Stimulated activated naive B cell treated with anti-CD40 and anti-IgM and Interleukin-4, amounts not matched to agents 10 μg/mL and 1 μg/mL and 100 μg/mL, for 72 hours (primary cell): ENCODE measurements at regions not wholly inside any gene's neighbourhood (a gene's known extent, or its start where the extent isn't known, plus 50 kb on each side); places are given as distances from the start of the nearest gene placed in this dataset.
"Not testable (repeated sequence)": the region's sequence is repeated elsewhere in the genome, so short reads cannot be mapped to it uniquely, and the experiment has no call there.

Experiments used
- ATAC-seq, 2 donors: fragments of 150-1000 bp; cut with Tn5 transposase; replicated peaks; 2 replicates each; pipeline ENCODE4 v1.10.0; 2021; ENCODE audit warnings: moderate library complexity in 1 of 2
- DNase-seq: peaks from one replicate; pipeline ENCODE4 v3.0.0; 2021
- H3K27ac Mint-ChIP-seq: one replicate; pipeline ENCODE4 v1.8.0; 2022; ENCODE audit warnings: mild to moderate bottlenecking, mixed read lengths
- H3K27me3 Mint-ChIP-seq, 2 donors: one replicate each; pipeline ENCODE4 v1.8.0; 2022; ENCODE audit warnings: mixed read lengths in 2 of 2
- H3K36me3 Mint-ChIP-seq, 2 donors: one replicate each; pipeline ENCODE4 v1.8.0; 2022; ENCODE audit warnings: mixed read lengths in 2 of 2, mild to moderate bottlenecking in 1 of 2
- H3K4me1 Mint-ChIP-seq, 2 donors: one replicate each; pipeline ENCODE4 v1.8.0; 2022; ENCODE audit warnings: mixed read lengths in 2 of 2, mild to moderate bottlenecking in 1 of 2
- H3K4me3 Mint-ChIP-seq, 2 donors: one replicate each; pipeline ENCODE4 v1.8.0; 2022; ENCODE audit warnings: mild to moderate bottlenecking in 2 of 2, mixed read lengths in 2 of 2, moderate library complexity in 1 of 2
- H3K9me3 Mint-ChIP-seq, 2 donors: one replicate each; pipeline ENCODE4 v1.8.0; 2022; ENCODE audit warnings: mixed read lengths in 2 of 2, mild to moderate bottlenecking in 1 of 2

DNA sequence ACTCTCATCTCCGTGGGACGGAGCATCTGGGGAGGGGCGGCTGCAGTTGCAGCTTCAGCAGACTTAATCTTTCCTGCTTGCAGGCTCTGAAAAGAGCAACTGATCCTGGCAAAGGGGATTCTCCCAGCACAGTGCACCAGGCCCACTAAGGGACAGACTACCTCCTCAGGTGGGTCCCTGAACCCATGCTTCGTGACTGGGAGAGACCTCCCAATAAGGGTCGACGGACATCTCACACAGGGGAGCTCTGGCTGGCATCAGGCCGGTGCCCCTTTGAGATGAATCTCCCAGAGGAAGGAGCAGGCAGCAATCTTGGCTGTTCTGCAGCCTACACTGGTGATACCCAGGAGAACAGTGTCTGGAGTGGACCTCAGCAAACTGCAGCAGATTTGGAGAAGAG, 303.3 kb upstream of the FGF16 start:
- ATAC-seq = no peak

DNA sequence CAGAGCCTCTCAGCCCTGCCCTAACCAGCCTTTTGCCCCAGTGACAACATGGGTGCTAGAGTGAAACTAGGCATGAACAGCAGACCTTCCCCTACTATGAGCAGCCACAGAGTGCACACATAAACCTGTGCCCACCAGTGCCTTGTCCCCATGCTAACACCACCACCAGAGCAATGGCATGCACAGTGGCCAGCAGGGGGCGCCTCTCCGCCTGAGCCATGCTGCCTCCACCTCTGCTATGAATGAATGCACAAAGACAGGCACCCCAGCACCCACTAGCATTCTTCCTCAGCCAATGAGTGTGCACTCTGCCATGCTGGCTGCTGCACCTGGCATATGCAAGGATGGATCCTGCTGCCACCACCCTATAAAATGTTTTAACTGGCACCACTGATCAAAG, 286.9 kb upstream of the FGF16 start:
- H3K27me3 Mint-ChIP-seq = no peaks in the 10 kb centered on the region
- no peak overlapping the region for H3K27ac Mint-ChIP-seq
- ATAC-seq (no peak), DNase-seq (no peak)
- H3K4me3 Mint-ChIP-seq = no peak overlapping the region
- H3K36me3 Mint-ChIP-seq = no peaks in the 10 kb centered on the region
- no peaks in the 10 kb centered on the region for H3K4me1 Mint-ChIP-seq
- H3K9me3 Mint-ChIP-seq = peaks cover 14 to 31% of the 10 kb centered on the region in 2 donors

More for the DNA sequence above, 303.3 kb upstream of the FGF16 start:
- Mint-ChIP-seq H3K4me1 (no peaks in the 10 kb centered on the region), H3K4me3 (no peak overlapping the region), H3K9me3 (peaks cover 2 to 7% of the 10 kb centered on the region in 2 donors), H3K36me3 (peaks cover 0 to 2% of the 10 kb centered on the region in 2 donors), H3K27me3 (no peaks in the 10 kb centered on the region), H3K27ac (no peak overlapping the region)
- DNase-seq = no peak

DNA sequence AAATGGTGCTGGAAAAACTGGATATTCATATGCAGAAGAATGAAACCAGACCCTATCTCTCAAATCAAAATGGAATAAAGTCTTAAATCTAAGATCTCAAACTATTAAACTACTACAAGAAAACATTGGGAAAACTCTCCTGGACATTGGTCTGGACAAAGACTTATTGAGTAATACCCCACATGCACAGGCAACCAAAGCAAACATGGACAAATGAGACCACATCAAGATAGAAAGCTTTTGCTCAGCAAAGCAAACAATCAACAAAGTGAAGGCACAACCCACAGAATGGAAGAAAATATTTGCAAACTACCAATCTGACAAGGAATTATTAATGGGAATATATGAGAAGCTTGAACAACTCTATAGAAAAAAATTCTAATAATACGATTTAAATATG, 284.4 kb upstream of the FGF16 start:
- Mint-ChIP-seq H3K4me1 (no peaks in the 10 kb centered on the region), H3K4me3 (no peak overlapping the region), H3K27ac (no peak overlapping the region), H3K9me3 (peaks cover 10 to 25% of the 10 kb centered on the region in 2 donors), H3K36me3 (no peaks in the 10 kb centered on the region), H3K27me3 (no peaks in the 10 kb centered on the region)
- DNase-seq (no peak), ATAC-seq (no peak)

DNA sequence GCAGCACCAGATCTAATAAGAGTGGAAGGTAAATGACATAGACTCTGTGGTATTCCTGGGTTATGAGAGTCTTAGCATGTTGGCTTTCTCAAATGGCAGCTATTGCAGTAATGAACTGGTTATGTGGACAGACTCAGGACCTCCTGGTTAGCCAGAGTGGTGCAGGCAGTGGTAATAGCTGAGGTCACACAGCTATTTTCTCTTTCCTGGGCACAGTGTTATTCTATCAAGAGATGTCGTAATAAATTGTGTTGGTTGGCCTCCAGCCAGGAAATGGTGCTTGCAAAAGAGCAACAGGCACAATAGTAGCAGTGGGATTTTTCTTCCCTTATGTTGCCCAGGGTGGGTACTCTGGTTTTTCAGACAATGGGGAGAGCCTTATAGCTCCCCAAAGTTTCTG, 279.2 kb upstream of the FGF16 start:
- H3K27ac Mint-ChIP-seq = no peak overlapping the region
- peaks cover 2 to 14% of the 10 kb centered on the region in 2 donors for H3K9me3 Mint-ChIP-seq
- H3K4me1 Mint-ChIP-seq = no peaks in the 10 kb centered on the region
- no peak for ATAC-seq
- no peak overlapping the region for H3K4me3 Mint-ChIP-seq
- no peaks in the 10 kb centered on the region for H3K36me3 Mint-ChIP-seq
- no peak for DNase-seq
- H3K27me3 Mint-ChIP-seq = no peaks in the 10 kb centered on the region

DNA sequence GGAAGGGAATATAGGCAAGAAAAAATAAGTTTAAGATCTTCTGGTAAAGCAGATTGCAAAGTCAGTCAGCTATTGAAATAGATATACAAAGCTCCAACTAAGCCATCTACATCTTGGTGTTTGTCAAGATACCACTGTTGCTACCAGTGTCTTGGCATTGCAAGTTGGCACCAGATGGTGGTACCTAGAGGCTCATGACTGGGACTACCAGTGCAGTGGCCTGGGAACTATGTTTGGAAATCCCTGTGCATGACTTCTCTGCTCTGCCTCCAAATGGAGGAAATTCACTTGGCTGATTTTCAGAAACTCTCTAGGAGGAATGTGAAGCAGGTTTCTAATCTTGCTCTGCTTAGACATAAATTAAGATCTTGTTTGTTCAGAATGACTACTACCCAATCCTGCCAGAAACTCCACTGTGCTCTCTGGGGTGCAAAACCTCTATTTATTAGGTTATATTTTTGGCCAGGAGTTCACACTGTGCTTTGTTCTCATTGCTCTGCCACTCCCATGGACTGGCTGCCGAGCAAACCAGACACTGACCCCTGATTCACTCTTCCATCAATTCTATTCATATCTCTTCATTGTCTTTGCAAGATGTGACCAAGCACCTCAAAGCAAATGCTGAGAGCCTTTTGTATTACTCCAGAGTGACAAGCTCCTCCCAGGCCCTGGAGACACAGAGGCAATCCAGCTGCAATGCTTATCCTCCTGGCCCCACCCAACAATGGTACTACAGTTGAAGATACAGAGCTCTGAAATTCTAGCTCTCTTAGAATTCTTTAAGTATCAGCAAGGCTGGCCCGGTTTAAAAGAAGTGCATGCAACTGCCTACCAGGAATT, 272.3 kb upstream of the FGF16 start:
- Mint-ChIP-seq H3K36me3 (no peaks in the 10 kb centered on the region), H3K27me3 (no peaks in the 10 kb centered on the region), H3K27ac (no peak overlapping the region), H3K4me3 (no peak overlapping the region), H3K9me3 (peaks cover 0 to 19% of the 10 kb centered on the region in 2 donors), H3K4me1 (no peaks in the 10 kb centered on the region)
- no peak for DNase-seq
- no peak for ATAC-seq

DNA sequence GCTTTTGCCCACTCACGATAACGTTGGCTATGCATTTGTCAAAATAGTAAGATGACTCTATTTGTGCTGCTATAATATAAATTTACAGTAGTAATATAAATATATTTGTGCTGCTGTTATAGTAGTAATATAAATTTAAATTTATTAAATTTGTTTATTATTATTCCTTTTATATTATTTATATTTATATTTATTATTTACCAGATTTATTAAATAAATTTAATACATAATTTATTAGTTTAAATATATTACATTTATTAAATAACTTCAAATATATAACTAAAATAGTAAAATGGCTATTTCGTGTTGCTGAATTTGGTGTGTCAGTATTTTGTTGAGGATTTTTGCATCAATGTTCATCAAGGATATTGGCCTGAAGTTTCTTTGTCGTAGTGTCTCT, 246.5 kb upstream of the FGF16 start:
- no peaks in the 10 kb centered on the region for H3K4me1 Mint-ChIP-seq

DNA sequence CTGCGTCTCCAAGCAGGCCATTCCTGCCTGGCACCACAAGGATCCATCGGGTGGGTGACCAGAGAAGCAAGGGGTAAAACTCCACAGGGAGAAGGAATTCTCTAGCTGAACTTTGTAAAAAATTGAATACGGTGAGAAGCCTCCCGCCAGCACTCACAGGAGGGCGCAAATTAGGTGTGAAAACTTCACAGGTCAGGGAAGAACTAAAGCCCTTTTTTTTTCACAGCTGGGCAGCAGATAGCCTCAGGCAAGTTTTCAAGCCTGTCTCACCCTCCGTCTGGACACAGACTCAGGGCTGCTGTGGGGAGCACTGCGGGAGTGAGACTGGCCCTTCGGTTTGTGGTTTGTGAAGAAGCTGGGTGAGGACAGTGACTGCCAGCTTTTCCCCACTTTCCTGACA, 224.1 kb upstream of the FGF16 start:
- no peak overlapping the region for H3K4me3 Mint-ChIP-seq
- no peaks in the 10 kb centered on the region for H3K36me3 Mint-ChIP-seq
- H3K9me3 Mint-ChIP-seq = peaks cover 7 to 13% of the 10 kb centered on the region in 2 donors
- peaks cover 6 to 11% of the 10 kb centered on the region in 2 donors for H3K27me3 Mint-ChIP-seq
- no peak for DNase-seq
- ATAC-seq = no peak
- H3K27ac Mint-ChIP-seq = no peak overlapping the region
- no peaks in the 10 kb centered on the region for H3K4me1 Mint-ChIP-seq

More for the DNA sequence above, 246.5 kb upstream of the FGF16 start:
- DNase-seq (no peak), ATAC-seq (no peak)
- no peaks in the 10 kb centered on the region for H3K36me3 Mint-ChIP-seq
- H3K4me3 Mint-ChIP-seq = no peak overlapping the region
- H3K27me3 Mint-ChIP-seq = no peaks in the 10 kb centered on the region
- H3K27ac Mint-ChIP-seq = no peak overlapping the region
- peaks cover 4 to 12% of the 10 kb centered on the region in 2 donors for H3K9me3 Mint-ChIP-seq

DNA sequence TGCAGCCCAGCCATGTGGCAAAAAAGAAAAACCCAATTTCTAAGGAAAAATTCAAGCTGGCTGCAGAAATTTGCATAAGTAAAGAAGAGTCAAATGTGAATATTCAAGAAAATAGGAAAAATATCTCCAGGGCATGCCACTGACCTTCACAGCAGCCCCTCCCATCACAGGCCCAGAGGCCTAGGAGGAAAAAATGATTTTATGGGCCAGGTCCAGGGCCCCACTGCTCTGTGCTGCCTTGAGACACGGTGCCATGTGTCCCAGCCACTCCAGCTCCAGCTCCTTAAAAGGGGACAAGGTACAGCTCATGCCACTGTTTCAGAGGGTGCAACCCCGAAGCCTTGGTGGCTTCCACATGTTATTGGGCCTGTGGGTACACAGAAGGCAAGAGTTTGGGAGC, 182.7 kb upstream of the FGF16 start:
- Mint-ChIP-seq H3K9me3 (peaks cover 21 to 32% of the 10 kb centered on the region in 2 donors), H3K4me1 (no peaks in the 10 kb centered on the region), H3K27ac (no peak overlapping the region), H3K36me3 (no peaks in the 10 kb centered on the region), H3K27me3 (no peaks in the 10 kb centered on the region), H3K4me3 (no peak overlapping the region)
- ATAC-seq = no peak
- DNase-seq = no peak

DNA sequence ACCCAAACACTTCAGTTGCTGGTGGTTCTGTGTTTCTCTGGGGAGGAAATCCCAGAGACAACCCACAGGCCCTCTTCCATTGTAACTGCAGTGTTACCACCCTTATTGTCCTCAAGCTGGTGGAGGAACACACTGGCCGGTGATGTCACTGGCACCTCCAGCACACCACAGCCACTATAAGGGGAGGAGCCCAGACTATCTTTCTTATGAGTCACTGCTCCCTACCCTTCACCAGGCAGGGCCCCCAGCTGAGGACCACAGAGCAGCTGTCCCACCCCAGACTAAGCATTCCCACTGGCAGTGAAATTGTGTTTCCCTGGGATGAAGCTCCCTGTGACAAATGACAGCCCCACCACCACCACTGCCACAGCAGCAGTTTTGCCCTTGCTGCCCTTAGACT, 171.8 kb upstream of the FGF16 start:
- ATAC-seq (no peak), DNase-seq (no peak)
- Mint-ChIP-seq H3K36me3 (no peaks in the 10 kb centered on the region), H3K27ac (no peak overlapping the region), H3K27me3 (no peaks in the 10 kb centered on the region), H3K9me3 (peaks cover 4% of the 10 kb centered on the region in 2 donors), H3K4me1 (no peaks in the 10 kb centered on the region), H3K4me3 (no peak overlapping the region)

DNA sequence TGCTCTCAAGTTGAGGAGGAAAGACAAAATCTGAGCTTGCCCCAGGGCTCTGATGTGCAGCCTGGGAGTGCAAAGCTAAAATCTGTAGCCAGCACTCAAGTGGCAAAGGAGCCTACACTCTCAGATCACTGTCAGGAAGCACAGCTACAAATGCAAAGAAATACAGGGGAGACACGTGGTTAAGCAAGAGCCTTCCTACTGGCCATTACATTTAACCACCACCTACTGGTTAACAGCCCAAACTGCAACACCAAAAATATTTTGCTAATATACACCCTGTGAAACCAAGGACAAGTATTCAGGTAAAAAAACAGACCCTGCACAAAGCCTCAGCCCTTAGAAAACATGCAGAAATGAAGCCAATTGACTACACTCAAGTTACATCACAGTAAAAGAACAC, 170.4 kb upstream of the FGF16 start:
- ATAC-seq = no peak
- Mint-ChIP-seq H3K27me3 (no peaks in the 10 kb centered on the region), H3K27ac (no peak overlapping the region), H3K4me3 (no peak overlapping the region), H3K36me3 (no peaks in the 10 kb centered on the region), H3K9me3 (peaks cover 5 to 18% of the 10 kb centered on the region in 2 donors), H3K4me1 (no peaks in the 10 kb centered on the region)
- no peak for DNase-seq

DNA sequence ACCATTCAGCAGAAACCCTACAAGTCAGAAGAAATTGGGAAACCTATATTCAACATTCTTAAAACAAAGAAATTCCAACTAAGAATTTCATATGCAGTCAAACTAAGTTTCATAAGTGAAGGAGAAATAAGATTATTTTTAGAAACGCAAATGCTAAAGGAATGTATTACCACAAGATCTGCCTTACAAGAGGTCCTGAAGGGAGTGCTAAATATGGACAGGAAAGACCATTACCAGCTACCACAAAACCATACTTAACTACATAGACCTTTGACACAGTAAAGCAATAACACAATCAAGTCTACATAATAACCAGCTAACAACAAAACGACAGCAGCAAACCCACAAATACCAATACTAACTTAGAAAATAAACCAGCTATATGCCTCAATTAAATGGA, 169.3 kb upstream of the FGF16 start:
- H3K27ac Mint-ChIP-seq = no peak overlapping the region
- no peak overlapping the region for H3K4me3 Mint-ChIP-seq
- H3K27me3 Mint-ChIP-seq = no peaks in the 10 kb centered on the region
- H3K36me3 Mint-ChIP-seq = no peaks in the 10 kb centered on the region
- no peaks in the 10 kb centered on the region for H3K4me1 Mint-ChIP-seq
- H3K9me3 Mint-ChIP-seq = peaks cover 3 to 14% of the 10 kb centered on the region in 2 donors
- no peak for ATAC-seq
- DNase-seq = no peak

DNA sequence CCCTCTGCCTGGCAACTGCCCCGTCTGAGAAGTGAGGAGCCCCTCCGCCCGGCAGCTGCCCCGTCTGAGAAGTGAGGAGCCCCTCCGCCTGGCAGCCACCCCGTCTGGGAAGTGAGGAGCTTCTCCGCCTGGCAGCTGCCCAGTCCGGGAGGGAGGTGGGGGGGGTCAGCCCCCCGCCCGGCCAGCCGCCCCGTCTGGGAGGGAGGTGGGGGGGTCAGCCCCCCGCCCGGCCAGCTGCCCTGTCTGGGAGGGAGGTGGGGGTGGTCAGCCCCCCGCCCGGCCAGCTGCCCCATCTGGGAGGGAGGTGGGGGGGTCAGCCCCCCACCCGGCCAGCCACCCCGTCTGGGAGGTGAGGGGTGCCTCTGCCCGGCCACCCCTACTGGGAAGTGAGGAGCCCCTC, 167.8 kb upstream of the FGF16 start:
- DNase-seq, H3K36me3 Mint-ChIP-seq, H3K27ac Mint-ChIP-seq, ATAC-seq, H3K4me1 Mint-ChIP-seq, H3K4me3 Mint-ChIP-seq, H3K27me3 Mint-ChIP-seq: not testable (repeated sequence)
- H3K9me3 Mint-ChIP-seq = peaks cover 3 to 14% of the 10 kb centered on the region in 2 donors

DNA sequence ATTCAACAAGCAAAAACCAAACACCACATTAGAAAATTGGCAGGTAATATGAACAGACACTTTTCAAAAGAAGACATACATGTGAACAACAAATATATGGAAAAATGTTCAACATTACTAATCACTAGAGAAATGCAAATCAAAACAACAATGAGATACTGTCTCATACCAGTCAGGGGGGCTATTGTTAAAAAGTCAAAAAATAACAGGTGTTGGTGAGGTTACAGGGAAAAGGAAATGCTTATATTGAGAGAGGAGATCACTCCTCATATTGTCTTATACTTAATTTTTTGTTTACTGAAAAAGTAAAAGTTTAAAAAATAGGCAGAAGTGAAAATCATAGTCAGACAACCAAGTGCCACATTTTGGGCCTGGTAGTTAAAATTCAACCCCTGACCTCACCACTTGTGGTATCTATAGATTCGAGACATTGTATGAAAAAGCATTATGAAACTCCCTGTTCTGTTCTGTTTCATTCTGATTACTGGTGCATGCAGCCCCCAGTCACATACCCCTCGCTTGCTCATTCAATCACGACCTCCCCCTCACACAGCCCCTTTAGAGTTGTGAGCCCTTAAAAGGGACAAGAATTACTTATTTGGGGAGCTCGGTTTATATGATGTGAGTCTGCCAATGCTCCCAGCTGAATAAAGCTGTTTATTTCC, 153.7 kb upstream of the FGF16 start:
- no peak overlapping the region for H3K4me3 Mint-ChIP-seq
- DNase-seq (no peak), ATAC-seq (peak in 1 of 2 donors; percentile 36)
- H3K27ac Mint-ChIP-seq = no peak overlapping the region
- no peaks in the 10 kb centered on the region for H3K36me3 Mint-ChIP-seq
- H3K4me1 Mint-ChIP-seq = no peaks in the 10 kb centered on the region
- peaks cover 8 to 22% of the 10 kb centered on the region in 2 donors for H3K9me3 Mint-ChIP-seq
- H3K27me3 Mint-ChIP-seq = peaks cover 0 to 1% of the 10 kb centered on the region in 2 donors

DNA sequence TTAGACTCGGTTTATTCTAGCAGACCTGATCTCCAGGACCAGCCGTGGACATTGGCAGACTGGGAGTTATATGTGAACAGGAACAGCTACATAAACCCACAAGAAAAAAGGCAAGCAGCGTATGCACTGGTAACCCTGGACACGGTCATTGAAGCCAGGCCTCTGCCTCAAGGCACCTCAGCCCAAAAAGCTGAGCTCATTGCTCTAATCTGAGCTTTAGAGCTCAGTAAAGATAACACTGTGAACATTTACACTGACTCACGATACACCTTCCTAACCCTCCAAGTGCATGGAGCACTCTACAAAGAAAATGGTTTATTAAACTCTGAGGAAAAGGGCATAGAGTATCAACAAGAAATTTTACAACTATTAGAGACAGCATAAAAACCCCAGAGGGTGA, 148.9 kb upstream of the FGF16 start:
- H3K36me3 Mint-ChIP-seq = no peaks in the 10 kb centered on the region
- H3K27ac Mint-ChIP-seq = no peak overlapping the region
- DNase-seq (no peak), ATAC-seq (no peak)
- H3K4me1 Mint-ChIP-seq = no peaks in the 10 kb centered on the region
- H3K4me3 Mint-ChIP-seq = no peak overlapping the region
- peaks cover 5 to 26% of the 10 kb centered on the region in 2 donors for H3K9me3 Mint-ChIP-seq
- peaks cover 0 to 4% of the 10 kb centered on the region in 2 donors for H3K27me3 Mint-ChIP-seq

DNA sequence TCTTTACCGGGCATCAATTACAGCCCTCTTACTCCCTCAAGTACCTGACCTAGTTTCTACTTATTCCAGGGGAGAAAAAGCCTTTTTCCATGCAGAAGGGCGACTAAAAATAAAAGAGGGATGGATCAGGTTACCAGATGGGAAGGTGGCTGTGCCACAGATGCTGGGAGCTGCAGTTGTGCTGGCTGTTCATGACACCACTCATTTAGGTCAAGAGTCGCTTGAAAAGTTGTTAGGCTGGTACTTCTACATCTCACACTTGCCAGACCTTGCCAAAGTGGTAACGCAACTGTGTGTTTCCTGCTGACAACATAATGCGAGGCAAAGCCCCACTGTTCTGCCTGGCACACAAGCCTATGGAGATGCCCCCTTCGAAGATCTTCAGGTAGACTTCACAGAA, 148.4 kb upstream of the FGF16 start:
- H3K36me3 Mint-ChIP-seq = no peaks in the 10 kb centered on the region
- DNase-seq (no peak), ATAC-seq (no peak)
- peaks cover 0 to 4% of the 10 kb centered on the region in 2 donors for H3K27me3 Mint-ChIP-seq
- H3K9me3 Mint-ChIP-seq = peaks cover 5 to 26% of the 10 kb centered on the region in 2 donors
- no peak overlapping the region for H3K4me3 Mint-ChIP-seq
- H3K4me1 Mint-ChIP-seq = no peaks in the 10 kb centered on the region
- no peak overlapping the region for H3K27ac Mint-ChIP-seq
